ENCODE measurements at regions not wholly inside any gene's neighbourhood (a gene's known extent, or its start where the extent isn't known, plus 50 kb on each side); places are given as distances from the start of the nearest gene placed in this dataset.

DNA sequence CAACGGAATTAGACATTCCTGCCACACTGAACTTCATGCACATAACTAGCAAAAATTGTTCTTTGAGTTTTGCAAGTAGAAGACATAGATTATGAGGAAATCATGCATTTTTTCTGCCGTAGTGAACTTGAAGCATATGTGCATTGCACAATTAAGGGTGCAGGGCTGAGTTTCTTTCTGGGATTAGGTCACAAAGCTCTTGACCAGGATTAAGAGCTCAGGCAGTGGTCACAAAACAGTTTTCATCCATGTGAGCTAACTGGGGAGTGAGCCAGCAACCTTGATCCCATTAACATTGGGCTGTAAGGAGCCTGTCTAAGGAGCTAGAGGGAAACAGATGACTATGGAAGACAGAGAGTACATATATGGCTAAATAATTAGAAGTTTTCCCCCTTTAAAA is 143.7 kb downstream of the PMP22 start:
- H3K9me3 ChIP-seq = no peaks in the 10 kb centered on the region
- ATAC-seq (no peak), DNase-seq (no peak)
- intact Hi-C loops (cut with DNase I) = no loop called here
- H3K27ac ChIP-seq = no peak overlapping the region
- TF ChIP-seq, protein P1, sequence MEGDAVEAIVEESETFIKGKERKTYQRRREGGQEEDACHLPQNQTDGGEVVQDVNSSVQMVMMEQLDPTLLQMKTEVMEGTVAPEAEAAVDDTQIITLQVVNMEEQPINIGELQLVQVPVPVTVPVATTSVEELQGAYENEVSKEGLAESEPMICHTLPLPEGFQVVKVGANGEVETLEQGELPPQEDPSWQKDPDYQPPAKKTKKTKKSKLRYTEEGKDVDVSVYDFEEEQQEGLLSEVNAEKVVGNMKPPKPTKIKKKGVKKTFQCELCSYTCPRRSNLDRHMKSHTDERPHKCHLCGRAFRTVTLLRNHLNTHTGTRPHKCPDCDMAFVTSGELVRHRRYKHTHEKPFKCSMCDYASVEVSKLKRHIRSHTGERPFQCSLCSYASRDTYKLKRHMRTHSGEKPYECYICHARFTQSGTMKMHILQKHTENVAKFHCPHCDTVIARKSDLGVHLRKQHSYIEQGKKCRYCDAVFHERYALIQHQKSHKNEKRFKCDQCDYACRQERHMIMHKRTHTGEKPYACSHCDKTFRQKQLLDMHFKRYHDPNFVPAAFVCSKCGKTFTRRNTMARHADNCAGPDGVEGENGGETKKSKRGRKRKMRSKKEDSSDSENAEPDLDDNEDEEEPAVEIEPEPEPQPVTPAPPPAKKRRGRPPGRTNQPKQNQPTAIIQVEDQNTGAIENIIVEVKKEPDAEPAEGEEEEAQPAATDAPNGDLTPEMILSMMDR (IDR thresholded peaks at IDR 0.05) = no peak
- no peak for TF ChIP-seq POLR2A (IDR thresholded peaks at IDR 0.05)
- H3K27me3 ChIP-seq = no peaks in the 10 kb centered on the region
- H3K4me1 ChIP-seq = no peaks in the 10 kb centered on the region
- 48% methylated on average over 2 of the region's 2 CpGs for WGBS (ENCODE audit: insufficient coverage, low coverage, low lambda C conversion rate, missing lambda C conversion rate)
- H3K36me3 ChIP-seq = no peaks in the 10 kb centered on the region
- no peak overlapping the region for H3K4me3 ChIP-seq

DNA sequence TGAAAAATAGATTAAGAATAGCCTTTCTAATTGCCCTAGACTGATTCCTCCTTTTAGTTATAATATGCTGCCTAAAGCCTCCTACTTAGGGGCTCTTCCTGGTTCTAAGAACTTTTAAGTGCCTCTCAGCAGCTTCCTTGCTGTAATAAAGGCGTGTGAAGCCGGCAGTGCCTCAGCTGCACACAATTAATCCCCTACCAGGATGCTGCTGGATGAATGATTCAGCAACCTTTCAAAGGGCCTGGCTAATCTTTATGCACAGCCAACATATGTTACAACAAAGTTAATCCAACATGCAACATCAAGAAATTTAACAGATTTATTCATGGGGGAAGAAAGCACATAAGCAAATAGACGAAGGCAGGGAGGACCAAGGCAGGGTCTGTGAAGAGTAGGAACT is 145.2 kb downstream of the PMP22 start:
- H3K4me1 ChIP-seq = no peaks in the 10 kb centered on the region
- H3K9me3 ChIP-seq = no peaks in the 10 kb centered on the region
- TF ChIP-seq, protein P1 (IDR thresholded peaks at IDR 0.05) = no peak
- no peak for TF ChIP-seq POLR2A (IDR thresholded peaks at IDR 0.05)
- no peaks in the 10 kb centered on the region for H3K36me3 ChIP-seq
- ATAC-seq (no peak), DNase-seq (no peak)
- no peak overlapping the region for H3K27ac ChIP-seq
- H3K27me3 ChIP-seq = no peaks in the 10 kb centered on the region
- WGBS (ENCODE audit: insufficient coverage, low coverage, low lambda C conversion rate, missing lambda C conversion rate) = 58% methylated on average over 3 of the region's 3 CpGs
- H3K4me3 ChIP-seq = no peak overlapping the region
- intact Hi-C loops (cut with DNase I) = no loop called here

DNA sequence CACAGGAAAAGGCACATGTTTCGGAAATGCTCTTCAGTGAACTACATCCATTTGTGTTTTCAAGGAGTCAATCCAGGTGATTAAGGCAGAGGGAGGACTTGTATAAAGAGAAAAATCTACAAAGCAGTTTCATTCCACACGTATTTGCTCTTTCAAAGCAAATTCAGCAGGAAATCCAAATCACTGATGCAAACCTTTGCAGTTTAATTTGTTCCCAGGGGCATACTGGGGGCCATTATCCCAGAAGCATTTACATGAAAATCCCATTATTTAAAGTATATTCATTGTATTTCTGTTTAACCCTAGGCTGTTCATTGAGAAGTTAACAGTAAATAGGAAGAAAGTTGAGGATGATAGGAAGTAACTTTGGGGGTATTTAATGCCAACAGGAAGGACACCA is 147.9 kb downstream of the PMP22 start:
- Histone ChIP-seq H3K27ac (no peak overlapping the region), H3K4me1 (no peaks in the 10 kb centered on the region), H3K4me3 (no peak overlapping the region), H3K9me3 (no peaks in the 10 kb centered on the region), H3K27me3 (no peaks in the 10 kb centered on the region), H3K36me3 (no peaks in the 10 kb centered on the region)
- TF ChIP-seq, protein P1 (IDR thresholded peaks at IDR 0.05) = no peak
- TF ChIP-seq POLR2A (IDR thresholded peaks at IDR 0.05) = no peak
- intact Hi-C loops (cut with DNase I) = no loop called here
- 42% methylated on average over 2 of the region's 2 CpGs for WGBS (ENCODE audit: insufficient coverage, low coverage, low lambda C conversion rate, missing lambda C conversion rate)
- DNase-seq (no peak), ATAC-seq (no peak)

DNA sequence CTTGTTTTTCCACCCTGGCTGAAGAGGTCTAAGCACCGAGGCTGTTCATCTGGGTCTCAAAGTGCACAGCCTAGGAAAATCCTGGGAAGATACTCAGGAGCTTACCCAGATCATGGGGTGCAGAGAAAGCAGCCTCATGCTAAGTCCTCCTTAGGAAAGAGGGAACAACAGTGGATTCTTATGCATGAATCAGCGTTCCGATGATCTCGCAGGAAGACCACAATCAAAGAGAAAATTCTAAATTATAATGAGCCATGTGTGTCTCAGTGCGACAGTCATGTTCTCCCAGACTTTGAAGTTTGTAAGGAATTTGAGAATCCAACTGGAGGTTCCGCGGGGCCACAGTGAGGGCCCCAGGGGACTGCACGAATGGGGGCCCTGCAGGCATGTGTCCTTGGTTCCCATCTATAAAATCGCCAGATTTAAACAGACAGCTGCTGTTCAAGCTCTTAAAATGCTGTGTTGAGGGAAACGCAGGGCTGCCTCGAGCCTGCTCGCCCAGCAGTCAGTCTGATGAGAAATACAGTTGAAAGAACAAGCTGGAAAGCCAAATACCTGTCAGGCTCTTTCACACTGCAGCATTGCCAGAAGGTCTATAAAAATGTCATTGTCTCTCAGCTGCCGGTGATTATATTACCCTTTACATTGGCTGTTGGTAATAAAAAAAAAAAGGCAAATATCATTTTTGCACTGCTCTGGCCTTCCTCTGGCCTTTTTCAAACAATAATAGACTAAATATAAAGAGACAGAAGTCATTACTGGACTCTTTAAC is 152.1 kb downstream of the PMP22 start:
- no peak for ATAC-seq
- no peaks in the 10 kb centered on the region for H3K9me3 ChIP-seq
- no peak for DNase-seq
- WGBS (ENCODE audit: insufficient coverage, low coverage, low lambda C conversion rate, missing lambda C conversion rate) = 67% methylated on average over 11 of the region's 13 CpGs
- intact Hi-C loops (cut with DNase I) = no loop called here
- no peak overlapping the region for H3K4me3 ChIP-seq
- H3K4me1 ChIP-seq = no peaks in the 10 kb centered on the region
- no peak for TF ChIP-seq POLR2A (IDR thresholded peaks at IDR 0.05)
- TF ChIP-seq, protein P1 (IDR thresholded peaks at IDR 0.05) = no peak
- H3K36me3 ChIP-seq = no peaks in the 10 kb centered on the region
- H3K27ac ChIP-seq = no peak overlapping the region
- no peaks in the 10 kb centered on the region for H3K27me3 ChIP-seq

Data from right lobe of liver (tissue), 6 donors.